Tibial nerve (tissue), 4 donors: ENCODE measurements at regions not wholly inside any gene's neighbourhood (a gene's known extent, or its start where the extent isn't known, plus 50 kb on each side); places are given as distances from the start of the nearest gene placed in this dataset.

Experiments
- DNase-seq, 2 donors: peaks; one replicate each; pipeline ENCODE4 v3.0.0-alpha.2; 2019; ENCODE audit warnings: low spot score in 2 of 2
- H3K27ac ChIP-seq, 4 donors: fragments of 200-600 bp; sonication (generic) in 3 of 4; one replicate each; pipeline ENCODE4 v1.5.1; 2017 to 2019; ENCODE audit warnings: mild to moderate bottlenecking in 1 of 4
- H3K27me3 ChIP-seq, 2 donors: fragments of 200-600 bp; sonication (generic) in 1 of 2; one replicate each; pipeline versions ENCODE4 v1.5.1 to v1.6.0; 2017 to 2019
- H3K36me3 ChIP-seq, 3 donors: fragments of 200-600 bp; sonication (generic); one replicate each; pipeline ENCODE4 v1.5.1; 2018 to 2019
- H3K4me1 ChIP-seq, 4 donors: fragments of 200-600 bp; sonication (generic) in 3 of 4; one replicate each; pipeline ENCODE4 v1.5.1; 2017 to 2019
- H3K4me3 ChIP-seq, 4 donors: fragments of 200-600 bp; sonication (generic) in 3 of 4; one replicate each; pipeline ENCODE4 v1.5.1; 2017 to 2019; ENCODE audit warnings: mild to moderate bottlenecking in 1 of 4, moderate library complexity in 1 of 4
- H3K9me3 ChIP-seq, 4 donors: fragments of 200-600 bp; sonication (generic) in 3 of 4; one replicate each; pipeline ENCODE4 v1.5.1; 2017 to 2019
- EP300 ChIP-seq, 2 donors: sonication (generic); formaldehyde crosslinking; IDR thresholded peaks; one replicate each; pipeline ENCODE4 v1.6.1; 2017; ENCODE audit warnings: antibody characterized with exemption in 2 of 2, mild to moderate bottlenecking in 1 of 2
- POLR2A ChIP-seq, 2 donors: fragments of 450-650 bp; IDR thresholded peaks; one replicate each; pipeline ENCODE4 v1.6.1; 2017; ENCODE audit warnings: antibody characterized with exemption in 2 of 2, mild to moderate bottlenecking in 2 of 2, moderate library complexity in 2 of 2
- WGBS, 2 donors: methylation state at CpG; one replicate each; pipeline ENCODE4 v1.1.5; 2018; 5-methylcytosine and 5-hydroxymethylcytosine counted together
- TF ChIP-seq, protein P1 (sequence below), 5 experiments: fragments of 200-600 bp in 3 of 5; fragments of 450-650 bp in 2 of 5; sonication (generic) in 3 of 5; IDR thresholded peaks; one replicate each; pipeline ENCODE4 v1.5.1; 2016 to 2019; ENCODE audit warnings: antibody characterized with exemption in 5 of 5, mild to moderate bottlenecking in 3 of 5, moderate library complexity in 2 of 5

DNA sequence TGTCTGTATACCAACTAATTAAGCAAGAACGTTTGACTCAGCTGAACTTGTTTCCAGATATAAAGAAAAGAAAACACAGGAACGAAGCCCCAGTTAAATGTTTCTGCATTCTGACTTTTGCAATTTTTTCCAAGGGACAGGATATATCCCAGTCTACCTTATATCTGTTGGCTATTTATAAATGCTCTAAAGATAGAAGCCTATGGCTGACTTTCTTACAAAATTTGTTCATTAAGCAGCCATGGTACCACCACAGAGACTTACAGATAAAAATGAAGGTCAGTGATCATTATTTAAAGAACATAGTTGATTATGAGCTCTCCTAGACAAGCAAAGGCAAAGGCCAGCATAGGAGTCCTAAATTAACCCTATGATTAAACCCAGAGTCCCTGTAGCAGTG lies 462.7 kb upstream of the SPHKAP start:
- Histone ChIP-seq H3K4me1 (no peaks in the 10 kb centered on the region), H3K27ac (no peak overlapping the region), H3K4me3 (no peak overlapping the region), H3K36me3 (no peaks in the 10 kb centered on the region), H3K27me3 (no peaks in the 10 kb centered on the region), H3K9me3 (no peaks in the 10 kb centered on the region)
- TF ChIP-seq EP300 (IDR thresholded peaks at IDR 0.05) (no peak), POLR2A (IDR thresholded peaks at IDR 0.05) (no peak)
- TF ChIP-seq, protein P1, sequence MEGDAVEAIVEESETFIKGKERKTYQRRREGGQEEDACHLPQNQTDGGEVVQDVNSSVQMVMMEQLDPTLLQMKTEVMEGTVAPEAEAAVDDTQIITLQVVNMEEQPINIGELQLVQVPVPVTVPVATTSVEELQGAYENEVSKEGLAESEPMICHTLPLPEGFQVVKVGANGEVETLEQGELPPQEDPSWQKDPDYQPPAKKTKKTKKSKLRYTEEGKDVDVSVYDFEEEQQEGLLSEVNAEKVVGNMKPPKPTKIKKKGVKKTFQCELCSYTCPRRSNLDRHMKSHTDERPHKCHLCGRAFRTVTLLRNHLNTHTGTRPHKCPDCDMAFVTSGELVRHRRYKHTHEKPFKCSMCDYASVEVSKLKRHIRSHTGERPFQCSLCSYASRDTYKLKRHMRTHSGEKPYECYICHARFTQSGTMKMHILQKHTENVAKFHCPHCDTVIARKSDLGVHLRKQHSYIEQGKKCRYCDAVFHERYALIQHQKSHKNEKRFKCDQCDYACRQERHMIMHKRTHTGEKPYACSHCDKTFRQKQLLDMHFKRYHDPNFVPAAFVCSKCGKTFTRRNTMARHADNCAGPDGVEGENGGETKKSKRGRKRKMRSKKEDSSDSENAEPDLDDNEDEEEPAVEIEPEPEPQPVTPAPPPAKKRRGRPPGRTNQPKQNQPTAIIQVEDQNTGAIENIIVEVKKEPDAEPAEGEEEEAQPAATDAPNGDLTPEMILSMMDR (IDR thresholded peaks at IDR 0.05), result no peak
- no peak for DNase-seq
- WGBS, 2 donors, result 68 to 69% methylated on average over 2 of the region's 2 CpGs

DNA sequence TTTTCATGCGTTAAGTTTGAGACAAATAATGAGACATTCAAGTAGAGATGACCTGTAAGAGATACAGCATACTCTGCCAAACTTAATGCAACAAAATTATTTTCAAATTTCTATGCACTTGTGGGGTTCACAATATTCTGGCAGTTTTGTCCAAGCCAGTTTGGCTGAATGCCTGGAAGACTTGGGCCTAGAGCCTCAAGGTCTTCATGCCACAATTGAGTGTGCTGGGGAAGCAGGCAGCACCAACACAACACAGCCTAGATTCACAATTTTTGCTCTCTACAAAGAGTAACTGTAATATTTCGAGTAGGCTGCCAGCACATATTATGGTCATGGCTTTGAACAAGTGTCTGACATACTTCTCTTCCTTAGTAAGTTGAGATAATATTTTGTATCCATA lies 461.4 kb upstream of the SPHKAP start:
- Histone ChIP-seq H3K4me3 (no peak overlapping the region), H3K4me1 (no peaks in the 10 kb centered on the region), H3K27ac (no peak overlapping the region), H3K9me3 (no peaks in the 10 kb centered on the region), H3K36me3 (no peaks in the 10 kb centered on the region), H3K27me3 (no peaks in the 10 kb centered on the region)
- no peak for DNase-seq
- WGBS, 2 donors, result 67 to 70% methylated on average over 2 of the region's 2 CpGs
- TF ChIP-seq POLR2A (IDR thresholded peaks at IDR 0.05), result no peak
- TF ChIP-seq EP300 (IDR thresholded peaks at IDR 0.05), result no peak
- TF ChIP-seq, protein P1 (IDR thresholded peaks at IDR 0.05), result no peak

GRCh38 chr2:228630786-228631185 lies 449.3 kb upstream of the SPHKAP start:
- H3K4me1 ChIP-seq, result no peaks in the 10 kb centered on the region
- DNase-seq, result no peak
- no peaks in the 10 kb centered on the region for H3K9me3 ChIP-seq
- no peaks in the 10 kb centered on the region for H3K27me3 ChIP-seq
- 66 to 68% methylated on average over 2 of the region's 2 CpGs for WGBS, 2 donors
- no peak overlapping the region for H3K4me3 ChIP-seq
- no peak overlapping the region for H3K27ac ChIP-seq
- no peaks in the 10 kb centered on the region for H3K36me3 ChIP-seq
- TF ChIP-seq EP300 (IDR thresholded peaks at IDR 0.05) (no peak), POLR2A (IDR thresholded peaks at IDR 0.05) (no peak)
- TF ChIP-seq, protein P1 (IDR thresholded peaks at IDR 0.05), result no peak

GRCh38 chr2:228629251-228629650 lies 447.8 kb upstream of the SPHKAP start:
- no peak for DNase-seq
- TF ChIP-seq, protein P1 (IDR thresholded peaks at IDR 0.05), result no peak
- no peak for TF ChIP-seq POLR2A (IDR thresholded peaks at IDR 0.05)
- no peak for TF ChIP-seq EP300 (IDR thresholded peaks at IDR 0.05)

DNA sequence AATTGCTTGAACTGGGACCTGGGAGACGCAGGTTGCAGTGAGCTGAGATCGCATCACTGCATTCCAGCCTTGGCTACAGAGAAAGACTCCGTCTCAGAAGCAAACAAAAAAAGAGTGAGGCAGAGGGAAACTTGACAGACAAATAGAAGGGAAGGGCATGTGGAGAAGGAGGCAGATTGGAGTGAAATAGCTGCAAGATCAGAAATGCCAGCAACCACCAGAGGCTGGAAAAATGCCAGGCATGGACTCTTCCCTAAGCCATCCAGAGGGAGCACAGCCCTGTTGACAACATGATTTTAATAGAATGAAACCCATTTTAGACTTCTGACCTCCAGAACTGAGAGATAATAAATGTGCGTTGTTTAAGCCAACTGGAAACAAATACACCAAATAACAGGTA lies 447.2 kb upstream of the SPHKAP start:
- DNase-seq, result no peak
- H3K4me1 ChIP-seq, result no peaks in the 10 kb centered on the region
- H3K4me3 ChIP-seq, result no peak overlapping the region
- no peak overlapping the region for H3K27ac ChIP-seq
- no peak for TF ChIP-seq EP300 (IDR thresholded peaks at IDR 0.05)
- TF ChIP-seq, protein P1 (IDR thresholded peaks at IDR 0.05), result no peak
- no peak for TF ChIP-seq POLR2A (IDR thresholded peaks at IDR 0.05)
- no peaks in the 10 kb centered on the region for H3K36me3 ChIP-seq
- no peaks in the 10 kb centered on the region for H3K27me3 ChIP-seq
- 56 to 65% methylated on average over 4 of the region's 4 CpGs for WGBS, 2 donors
- H3K9me3 ChIP-seq, result no peaks in the 10 kb centered on the region

More at GRCh38 chr2:228629251-228629650, 447.8 kb upstream of the SPHKAP start:
- Histone ChIP-seq H3K36me3 (no peaks in the 10 kb centered on the region), H3K4me3 (no peak overlapping the region), H3K27me3 (no peaks in the 10 kb centered on the region), H3K27ac (no peak overlapping the region), H3K9me3 (no peaks in the 10 kb centered on the region), H3K4me1 (no peaks in the 10 kb centered on the region)
- WGBS, 2 donors, result 43 to 50% methylated on average over 1 of the region's 1 CpG
